ENCODE measurements at regions not wholly inside any gene's neighbourhood (a gene's known extent, or its start where the extent isn't known, plus 50 kb on each side); places are given as distances from the start of the nearest gene placed in this dataset.
A peak's percentile ranks its signal among the peaks of the same experiment; 100 is the strongest.

GRCh38 chr9:95773053-95773418 is 102.5 kb upstream of the ERCC6L2 start:
- POLR2A ChIA-PET, result interaction anchor here (1.9 kb wide), 1 partner anchor 102 kb away, joined by 7 read pairs; the partner anchor contains the start of gene ERCC6L2

DNA sequence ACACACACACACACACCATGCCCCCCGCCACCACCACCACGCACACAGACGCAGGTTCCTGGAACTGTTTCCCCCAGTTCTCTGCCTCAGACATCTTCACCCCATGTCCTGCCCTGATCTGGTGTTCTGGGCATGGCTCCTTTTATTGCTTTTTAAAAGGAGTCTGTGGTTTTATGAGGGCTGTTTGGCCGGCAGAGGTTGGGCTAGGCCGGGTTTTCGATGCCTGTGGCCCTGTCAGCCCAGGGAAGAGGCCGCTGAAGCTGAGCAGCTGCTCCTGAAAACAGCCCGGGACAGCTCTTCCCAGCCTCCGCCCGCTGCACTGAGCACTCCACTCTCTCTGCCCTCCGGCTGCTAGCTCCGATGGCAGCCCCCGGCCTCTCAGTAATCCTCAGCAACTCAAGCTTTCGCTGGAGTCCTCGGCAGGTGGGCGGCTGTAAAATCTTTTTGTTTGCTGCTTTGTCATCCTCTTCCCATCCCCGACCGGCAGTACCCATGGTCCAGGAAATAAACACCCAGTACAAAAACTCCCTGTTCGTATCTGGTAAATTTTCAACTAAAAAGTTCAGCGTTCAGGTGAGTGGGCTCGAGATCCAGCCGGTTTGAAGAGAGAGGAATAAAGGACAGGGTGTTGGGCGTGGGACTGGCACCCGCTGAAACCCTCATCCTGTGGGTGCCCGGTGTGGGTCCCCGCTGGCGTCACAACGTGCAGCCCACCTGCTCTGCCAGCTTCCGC is 103.0 kb upstream of the ERCC6L2 start:
- ATAC-seq, result peak; percentile 78
- H3K4me3 Mint-ChIP-seq, result peak overlapping the region; percentile 36; the same call in 1 of the 2 replicates
- peaks cover 39% of the 10 kb centered on the region for H3K4me1 Mint-ChIP-seq
- TF ChIP-seq ZNF317 (CRISPR knock-in tag; IDR thresholded peaks at IDR 0.05; ENCODE audit: borderline replicate concordance, low read depth), result no peak
- peak; percentile 44; the same call in 1 of the 2 replicates for TF ChIP-seq ZNF232 (CRISPR knock-in tag; IDR thresholded peaks at IDR 0.05)
- H3K27ac Mint-ChIP-seq, result no peak overlapping the region; the same call in 1 of the 2 replicates
- POLR2A ChIA-PET, result interaction anchor here (1.9 kb wide), 1 partner anchor 103 kb away, joined by 7 read pairs; the partner anchor contains the start of gene ERCC6L2
- CTCF ChIA-PET, result interaction anchor here (1.0 to 1.5 kb wide), 3 partner anchors 18 to 46 kb away, joined by 3 to 8 read pairs (median 7); no protein-coding TSS in a partner anchor
- peaks cover 4% of the 10 kb centered on the region; the same call in 1 of the 2 replicates for H3K9me3 Mint-ChIP-seq
- H3K27me3 Mint-ChIP-seq (ENCODE audit: low read depth), result peaks cover 29% of the 10 kb centered on the region
- DNase-seq (ENCODE audit: low spot score), result peak; percentile 61
- H3K36me3 Mint-ChIP-seq, result no peaks in the 10 kb centered on the region

More at GRCh38 chr9:95773053-95773418, 102.5 kb upstream of the ERCC6L2 start:
- CTCF ChIA-PET, result interaction anchor here (1.0 to 1.5 kb wide), 3 partner anchors 18 to 46 kb away, joined by 3 to 8 read pairs (median 7); no protein-coding TSS in a partner anchor
- Mint-ChIP-seq H3K27ac (no peak overlapping the region), H3K4me3 (no peak overlapping the region), H3K36me3 (no peaks in the 10 kb centered on the region), H3K9me3 (peaks cover 4% of the 10 kb centered on the region; the same call in 1 of the 2 replicates), H3K27me3 (ENCODE audit: low read depth) (peaks cover 29% of the 10 kb centered on the region), H3K4me1 (peaks cover 36% of the 10 kb centered on the region)
- no peak for DNase-seq (ENCODE audit: low spot score)
- no peak for ATAC-seq
- TF ChIP-seq, protein P1, sequence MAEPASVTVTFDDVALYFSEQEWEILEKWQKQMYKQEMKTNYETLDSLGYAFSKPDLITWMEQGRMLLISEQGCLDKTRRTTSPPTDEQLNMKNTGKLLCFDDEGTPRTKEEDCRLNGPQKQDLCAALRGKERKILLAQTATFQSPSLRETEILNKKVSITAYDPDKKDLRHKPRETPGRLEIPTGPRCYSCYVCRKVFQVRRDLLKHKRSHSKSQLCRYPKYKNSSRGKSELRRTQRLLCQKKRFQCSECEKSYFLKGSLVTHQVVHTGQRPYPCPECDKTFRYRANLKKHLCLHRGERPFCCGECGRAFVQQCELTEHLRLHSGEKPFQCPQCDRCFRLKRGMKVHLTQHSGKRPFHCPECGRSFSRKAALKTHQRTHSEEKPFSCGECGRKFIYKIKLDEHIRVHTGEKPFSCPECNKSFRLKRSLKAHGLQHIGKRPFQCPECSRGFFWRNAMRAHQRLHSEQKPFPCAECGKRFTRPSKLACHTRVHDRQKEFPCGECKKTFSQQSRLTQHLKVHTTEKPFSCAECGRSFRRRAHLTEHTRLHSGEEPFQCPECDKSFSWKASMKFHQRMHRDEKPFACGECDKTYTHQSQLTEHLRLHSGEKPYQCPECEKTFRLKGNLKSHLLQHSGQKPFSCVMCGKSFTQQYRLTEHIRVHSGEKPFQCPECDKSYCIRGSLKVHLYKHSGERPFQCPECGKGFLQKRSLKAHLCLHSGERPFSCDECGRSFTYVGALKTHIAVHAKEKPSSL (CRISPR knock-in tag; conservative IDR thresholded peaks at IDR 0.05), result no peak
- TF ChIP-seq FOXP1 (CRISPR knock-in tag; IDR thresholded peaks at IDR 0.05; ENCODE audit: borderline replicate concordance), result no peak
- no peak for TF ChIP-seq NFYB (CRISPR knock-in tag; conservative IDR thresholded peaks at IDR 0.05; ENCODE audit: low read depth)
- TF ChIP-seq CREM (CRISPR knock-in tag; IDR thresholded peaks at IDR 0.05), result 0 out of 2 replicates have a peak, but pooled peaks have one; percentile 29

DNA sequence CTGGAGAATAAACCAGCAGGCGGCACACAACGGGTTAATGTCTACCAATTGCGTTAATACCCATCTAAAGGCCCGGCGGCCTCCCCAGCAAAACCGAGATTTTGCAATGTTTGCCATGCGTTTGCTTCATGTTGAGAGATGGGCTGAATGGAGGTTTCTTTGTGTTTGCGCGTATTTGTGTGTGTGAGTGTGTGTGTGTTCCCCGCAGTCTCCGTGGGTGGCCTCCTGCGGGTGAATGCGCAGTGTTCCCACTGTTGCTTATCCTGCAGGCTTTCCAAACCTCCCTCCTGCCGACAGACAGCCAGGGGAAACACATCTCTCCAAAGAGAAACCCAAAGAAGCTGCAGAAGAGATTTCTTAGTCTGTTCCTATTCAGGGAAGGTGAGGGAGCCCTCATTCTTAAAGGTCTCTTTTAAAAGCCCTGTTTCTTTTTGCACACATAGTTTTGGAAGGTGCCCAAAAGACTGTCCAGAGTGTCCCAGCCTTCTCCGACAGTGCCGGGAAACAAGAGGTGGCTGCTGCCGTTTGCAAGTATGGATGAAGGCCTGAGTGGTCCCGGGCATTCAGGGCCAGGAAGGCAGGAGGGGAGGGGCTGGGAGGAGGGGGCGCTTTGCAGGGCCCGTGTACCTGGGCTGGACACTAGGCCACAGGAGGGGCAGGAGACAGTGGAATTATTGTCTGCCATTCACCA is 103.8 kb upstream of the ERCC6L2 start:
- peak; percentile 8; the same call in 1 of the 2 replicates for ATAC-seq
- TF ChIP-seq NR3C1 (CRISPR knock-in tag; conservative IDR thresholded peaks at IDR 0.05; ENCODE audit: low read depth) (no peak), GABPB1 (CRISPR knock-in tag; IDR thresholded peaks at IDR 0.05) (0 out of 2 replicates have a peak, but pooled peaks have one; percentile 39), MYBL2 (CRISPR knock-in tag; IDR thresholded peaks at IDR 0.05) (no peak), ZNF219 (CRISPR knock-in tag; IDR thresholded peaks at IDR 0.05; ENCODE audit: borderline replicate concordance) (no peak)
- CTCF ChIA-PET, result interaction anchor here (1.0 to 2.2 kb wide), 5 partner anchors 12 to 45 kb away, joined by 3 to 12 read pairs (median 7); no protein-coding TSS in a partner anchor
- Mint-ChIP-seq H3K4me1 (peaks cover 46% of the 10 kb centered on the region), H3K27ac (no peak overlapping the region), H3K4me3 (peak overlapping the region; percentile 50), H3K36me3 (no peaks in the 10 kb centered on the region), H3K9me3 (peaks cover 4% of the 10 kb centered on the region; the same call in 1 of the 2 replicates), H3K27me3 (ENCODE audit: low read depth) (peaks cover 29% of the 10 kb centered on the region)
- POLR2A ChIA-PET, result interaction anchor here (1.4 to 1.9 kb wide), 2 partner anchors 15 to 104 kb away, joined by 4 to 7 read pairs; partner anchors contain the start of gene ERCC6L2
- DNase-seq (ENCODE audit: low spot score), result no peak

DNA sequence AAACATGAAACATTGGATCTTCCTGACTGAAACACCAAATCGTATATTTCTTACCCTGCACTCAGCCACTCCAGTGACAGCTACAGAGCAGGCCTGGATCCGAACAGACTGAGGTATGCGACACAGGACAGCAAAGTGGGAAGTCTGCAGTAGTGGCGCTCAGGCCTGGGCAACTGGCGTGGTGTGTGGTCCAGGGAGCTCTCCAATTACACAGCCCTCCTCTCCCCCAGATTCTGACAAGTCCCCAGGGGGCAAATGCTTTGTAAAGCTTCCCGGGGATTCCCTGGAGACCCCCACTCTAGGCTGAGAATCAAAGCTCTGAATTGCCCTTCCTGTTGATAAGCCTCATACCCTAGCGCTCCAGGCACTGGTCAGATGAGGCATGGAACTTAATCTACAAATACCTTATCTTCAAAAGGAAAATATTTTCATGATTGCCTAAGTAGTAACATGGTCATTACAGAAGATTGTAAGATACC is 104.8 kb upstream of the ERCC6L2 start:
- Mint-ChIP-seq H3K36me3 (no peaks in the 10 kb centered on the region), H3K27me3 (ENCODE audit: low read depth) (peaks cover 29% of the 10 kb centered on the region), H3K27ac (peak overlapping the region; percentile 71; the same call in 1 of the 2 replicates), H3K4me3 (peak overlapping the region; percentile 50), H3K9me3 (peaks cover 4% of the 10 kb centered on the region; the same call in 1 of the 2 replicates), H3K4me1 (peaks cover 56% of the 10 kb centered on the region)
- ATAC-seq (peak; percentile 75), DNase-seq (ENCODE audit: low spot score) (peak; percentile 70)
- ChIA-PET CTCF (interaction anchor here (0.9 to 2.2 kb wide), 4 partner anchors 13 to 34 kb away, joined by 3 to 12 read pairs (median 4); no protein-coding TSS in a partner anchor), POLR2A (interaction anchor here (1.4 kb wide), 1 partner anchor 14 kb away, joined by 4 read pairs; no protein-coding TSS in a partner anchor)
- TF ChIP-seq FOXP1 (CRISPR knock-in tag; IDR thresholded peaks at IDR 0.05; ENCODE audit: borderline replicate concordance) (no peak), ESRRA (CRISPR knock-in tag; IDR thresholded peaks at IDR 0.05; ENCODE audit: borderline replicate concordance) (no peak), ETV6 (CRISPR knock-in tag; IDR thresholded peaks at IDR 0.05) (0 out of 2 replicates have a peak, but pooled peaks have one; percentile 17), ZNF416 (CRISPR knock-in tag; IDR thresholded peaks at IDR 0.05) (peak; percentile 98), SOX15 (CRISPR knock-in tag; IDR thresholded peaks at IDR 0.05) (no peak), ERG (CRISPR knock-in tag; IDR thresholded peaks at IDR 0.05) (no peak), ZNF423 (CRISPR knock-in tag; IDR thresholded peaks at IDR 0.05) (peak; percentile 81; the same call in 1 of the 2 replicates), ZNF671 (CRISPR knock-in tag; IDR thresholded peaks at IDR 0.05) (no peak), TEAD1 (CRISPR knock-in tag; IDR thresholded peaks at IDR 0.05) (peak; percentile 39; the same call in 1 of the 2 replicates), ZNF121 (CRISPR knock-in tag; IDR thresholded peaks at IDR 0.05) (no peak), FOXJ3 (CRISPR knock-in tag; IDR thresholded peaks at IDR 0.05; ENCODE audit: borderline replicate concordance) (no peak)
- TF ChIP-seq, protein P2, sequence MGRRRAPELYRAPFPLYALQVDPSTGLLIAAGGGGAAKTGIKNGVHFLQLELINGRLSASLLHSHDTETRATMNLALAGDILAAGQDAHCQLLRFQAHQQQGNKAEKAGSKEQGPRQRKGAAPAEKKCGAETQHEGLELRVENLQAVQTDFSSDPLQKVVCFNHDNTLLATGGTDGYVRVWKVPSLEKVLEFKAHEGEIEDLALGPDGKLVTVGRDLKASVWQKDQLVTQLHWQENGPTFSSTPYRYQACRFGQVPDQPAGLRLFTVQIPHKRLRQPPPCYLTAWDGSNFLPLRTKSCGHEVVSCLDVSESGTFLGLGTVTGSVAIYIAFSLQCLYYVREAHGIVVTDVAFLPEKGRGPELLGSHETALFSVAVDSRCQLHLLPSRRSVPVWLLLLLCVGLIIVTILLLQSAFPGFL (CRISPR knock-in tag; IDR thresholded peaks at IDR 0.05; ENCODE audit: borderline replicate concordance), result no peak

All from WTC11 (cell line).